H1 (cell line): ENCODE measurements at regions not wholly inside any gene's neighbourhood (a gene's known extent, or its start where the extent isn't known, plus 50 kb on each side); places are given as distances from the start of the nearest gene placed in this dataset.

Experiments used
- CTCF ChIA-PET: fragments of 300-600 bp; sonication (Branson Sonifier 250); formaldehyde crosslinking; loops from one replicate; lab custom pipeline; 2021; ENCODE audit not compliant: partially characterized antibody; lab: Charles Lee
- POLR2A ChIA-PET: fragments of 300-600 bp; sonication (Branson Sonifier 250); formaldehyde crosslinking; loops from one replicate; lab custom pipeline; 2021; ENCODE audit warnings: inconsistent platforms; ENCODE audit not compliant: partially characterized antibody; lab: Charles Lee
- DNase-seq, 2 experiments: peaks; one replicate each; pipeline versions ENCODE4 v3.0.0 to v3.0.0-alpha.2; 2010 to 2022; ENCODE audit warnings: low spot score in 2 of 2, low read depth in 1 of 2, mixed read lengths in 1 of 2
- FAIRE-seq: peaks from 2 replicates; lab custom pipeline; 2011; peaks lifted over from hg19 to GRCh38; lab: Jason Lieb, UNC
- H2AFZ ChIP-seq: 2 replicates; pipeline ENCODE4 v1.8.1; 2012; ENCODE audit warnings: low read length, inconsistent platforms
- H2AK5ac ChIP-seq: 2 replicates; pipeline ENCODE4 v1.6.1; 2013; ENCODE audit warnings: low read depth, low read length
- H2BK120ac ChIP-seq: replicated peaks from 2 replicates; pipeline ENCODE3; 2013; ENCODE audit warnings: low read depth, low read length, inconsistent platforms
- H2BK12ac ChIP-seq: 2 replicates; pipeline ENCODE4 v1.6.1; 2013; ENCODE audit warnings: low read depth, low read length
- H2BK15ac ChIP-seq: 2 replicates; pipeline ENCODE4 v1.6.1; 2013; ENCODE audit warnings: low read length
- H2BK20ac ChIP-seq: 2 replicates; pipeline ENCODE4 v1.6.1; 2013; ENCODE audit warnings: low read length
- H2BK5ac ChIP-seq: 2 replicates; pipeline ENCODE4 v1.6.1; 2013; ENCODE audit warnings: low read depth, low read length
- H3K14ac ChIP-seq: 2 replicates; pipeline ENCODE4 v1.6.1; 2013; ENCODE audit warnings: inconsistent platforms; ENCODE audit not compliant: insufficient read length
- H3K18ac ChIP-seq: 2 replicates; pipeline ENCODE4 v1.6.1; 2013; ENCODE audit warnings: low read length; ENCODE audit errors: extremely low read depth
- H3K23ac ChIP-seq: 2 replicates; pipeline ENCODE4 v1.6.1; 2013; ENCODE audit warnings: inconsistent platforms; ENCODE audit not compliant: insufficient read length
- H3K23me2 ChIP-seq: 2 replicates; pipeline ENCODE4 v1.6.1; 2013; ENCODE audit warnings: low read depth, low read length
- H3K27ac ChIP-seq: 2 replicates; pipeline ENCODE4 v1.6.1; 2011; ENCODE audit warnings: low read depth, low read length, inconsistent platforms
- H3K27me3 ChIP-seq, 4 experiments: replicated peaks in 1 of 4; 1 replicate in 1 of 4; 2 replicates in 3 of 4; pipeline versions ENCODE4 v1.6.1 to v1.8.1; 2011 to 2013; ENCODE audit warnings: low read length in 3 of 4, mild to moderate bottlenecking in 3 of 4, inconsistent platforms in 2 of 4, mixed read lengths in 2 of 4, moderate library complexity in 1 of 4; ENCODE audit not compliant: control insufficient read depth in 3 of 4, insufficient read depth in 3 of 4; ENCODE audit errors: extremely low read depth in 1 of 4
- H3K36me3 ChIP-seq, 4 experiments: 2 replicates each; pipeline versions ENCODE4 v1.6.1 to v1.8.1; 2011 to 2013; ENCODE audit warnings: mild to moderate bottlenecking in 4 of 4, low read length in 3 of 4, moderate library complexity in 2 of 4, control low read depth in 1 of 4, inconsistent platforms in 1 of 4; ENCODE audit not compliant: insufficient read depth in 4 of 4, control insufficient read depth in 2 of 4
- H3K4ac ChIP-seq: replicated peaks from 2 replicates; pipeline ENCODE3; 2013; ENCODE audit warnings: low read length, low read depth, mixed read lengths, inconsistent platforms; ENCODE audit not compliant: insufficient read length
- H3K4me1 ChIP-seq, 4 experiments: replicated peaks in 1 of 4; 1 replicate in 1 of 4; 2 replicates in 3 of 4; pipeline versions ENCODE4 v1.6.1 to v1.8.1; 2011 to 2013; ENCODE audit warnings: low read length in 3 of 4, inconsistent platforms in 2 of 4, mixed read lengths in 1 of 4; ENCODE audit not compliant: insufficient read depth in 4 of 4, control insufficient read depth in 3 of 4
- H3K4me2 ChIP-seq, 2 experiments: 2 replicates each; pipeline versions ENCODE4 v1.6.1 to v1.8.1; 2011 to 2013; ENCODE audit warnings: low read depth in 2 of 2, low read length in 2 of 2, control low read depth in 1 of 2, inconsistent platforms in 1 of 2, mild to moderate bottlenecking in 1 of 2; ENCODE audit not compliant: insufficient read depth in 1 of 2
- H3K4me3 ChIP-seq, 4 experiments: fragments of 200-600, 300-600 bp in 1 of 4; sonication (generic), shearing (Covaris generic), sonication (Bioruptor Twin) in 1 of 4; 2 replicates each; pipeline versions ENCODE4 v1.5.1 to v1.8.1; 2011 to 2016; ENCODE audit warnings: low read length in 4 of 4, low read depth in 3 of 4, control low read depth in 2 of 4, inconsistent platforms in 2 of 4, mild to moderate bottlenecking in 2 of 4, mixed read lengths in 1 of 4, moderate library complexity in 1 of 4; ENCODE audit not compliant: insufficient read depth in 2 of 4; ENCODE audit errors: extremely low read depth in 1 of 4
- H3K56ac ChIP-seq: replicated peaks from 2 replicates; pipeline ENCODE3; 2013; ENCODE audit warnings: low read depth, mild to moderate bottlenecking, mixed read lengths, low read length, inconsistent platforms; ENCODE audit not compliant: insufficient read length
- H3K79me1 ChIP-seq: 2 replicates; pipeline ENCODE4 v1.6.1; 2013; ENCODE audit warnings: low read depth, low read length, control low read depth
- H3K79me2 ChIP-seq, 2 experiments: 2 replicates each; pipeline versions ENCODE4 v1.6.1 to v1.8.1; 2012 to 2013; ENCODE audit warnings: low read length in 2 of 2, mild to moderate bottlenecking in 2 of 2, inconsistent platforms in 1 of 2; ENCODE audit not compliant: insufficient read depth in 2 of 2, control insufficient read depth in 1 of 2
- H3K9ac ChIP-seq, 4 experiments: replicated peaks in 1 of 4; 1 replicate in 1 of 4; 2 replicates in 3 of 4; pipeline versions ENCODE4 v1.6.1 to v1.8.1; 2011 to 2013; ENCODE audit warnings: low read depth in 3 of 4, low read length in 3 of 4, control low read depth in 2 of 4, mild to moderate bottlenecking in 2 of 4, moderate library complexity in 2 of 4, inconsistent platforms in 1 of 4; ENCODE audit errors: extremely low read depth in 1 of 4
- H3K9me3 ChIP-seq, 2 experiments: 2 replicates each; pipeline versions ENCODE4 v1.6.1 to v1.8.1; 2012 to 2013; ENCODE audit warnings: mild to moderate bottlenecking in 2 of 2, moderate library complexity in 2 of 2, control low read depth in 1 of 2, inconsistent platforms in 1 of 2, low read depth in 1 of 2, low read length in 1 of 2, mixed read lengths in 1 of 2; ENCODE audit not compliant: insufficient read depth in 2 of 2
- H4K20me1 ChIP-seq, 2 experiments: replicated peaks in 1 of 2; 2 replicates each; pipeline versions ENCODE3 to v1.8.1; 2011 to 2013; ENCODE audit warnings: inconsistent platforms in 2 of 2, low read length in 2 of 2, mild to moderate bottlenecking in 1 of 2; ENCODE audit not compliant: insufficient read depth in 2 of 2, control insufficient read depth in 1 of 2
- H4K5ac ChIP-seq: 2 replicates; pipeline ENCODE4 v1.6.1; 2013; ENCODE audit warnings: low read length, low read depth, mixed read lengths, inconsistent platforms; ENCODE audit not compliant: insufficient read length
- H4K8ac ChIP-seq: 2 replicates; pipeline ENCODE4 v1.8.0; 2013; ENCODE audit warnings: mild to moderate bottlenecking, moderate library complexity, low read length, inconsistent platforms; ENCODE audit not compliant: insufficient read depth; ENCODE audit errors: extremely low read depth
- H4K91ac ChIP-seq: replicated peaks from 2 replicates; pipeline ENCODE3; 2013; ENCODE audit warnings: low read length, mixed read lengths, inconsistent platforms; ENCODE audit not compliant: insufficient read length
- FOSL1 ChIP-seq: IDR thresholded peaks from 2 replicates; pipeline ENCODE4 v1.6.1; 2011; ENCODE audit warnings: mild to moderate bottlenecking, low read depth, low read length, moderate library complexity; ENCODE audit not compliant: insufficient read depth
- JUN ChIP-seq: IDR thresholded peaks from 2 replicates; pipeline ENCODE4 v1.6.1; 2011; ENCODE audit warnings: low read depth, mild to moderate bottlenecking, improper control_type of control experiment, low read length
- SUZ12 ChIP-seq: fragments of 200-600 bp; sonication (generic); IDR thresholded peaks from 2 replicates; pipeline ENCODE4 v1.6.1; 2012; ENCODE audit warnings: mild to moderate bottlenecking, inconsistent platforms, low read length, moderate library complexity, mixed read lengths
- WGBS, 2 experiments: shearing (Covaris generic) in 1 of 2; methylation state at CpG; one replicate each; pipeline versions ENCODE4 v1.1.6 to v1.1.7; 2013 to 2015; ENCODE audit warnings: low lambda C conversion rate in 2 of 2, mixed read lengths in 2 of 2, inconsistent platforms in 1 of 2, low coverage in 1 of 2, missing lambda C conversion rate in 1 of 2; ENCODE audit not compliant: insufficient replicate concordance in 2 of 2, insufficient coverage in 1 of 2, insufficient read length in 1 of 2; ENCODE audit errors: extremely low coverage in 1 of 2, missing lambda C conversion rate in 1 of 2; 5-methylcytosine and 5-hydroxymethylcytosine counted together
- TF ChIP-seq, protein P1 (sequence below): IDR thresholded peaks from 2 replicates; pipeline ENCODE4 v1.6.1; 2012; ENCODE audit warnings: inconsistent platforms

DNA sequence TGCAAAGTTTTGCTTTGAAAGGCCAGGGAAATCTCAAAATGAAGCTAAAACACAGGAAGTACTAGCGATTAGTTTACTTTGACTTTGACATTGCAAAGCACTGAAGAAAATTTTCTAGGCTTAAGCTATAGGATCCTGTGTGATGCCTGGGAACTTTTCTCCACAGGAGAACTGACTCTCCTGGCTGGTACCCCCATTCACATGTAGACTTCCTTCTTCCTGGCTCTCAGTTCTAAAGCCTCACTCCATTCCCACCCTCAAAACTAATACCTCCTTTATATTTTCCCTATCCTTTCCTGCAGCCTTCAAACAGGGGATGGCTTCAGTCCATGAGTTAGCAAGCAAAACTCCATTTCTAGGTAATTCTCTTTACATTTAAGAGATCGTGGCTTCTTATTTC, 189.5 kb downstream of the SLITRK1 start:
- Histone ChIP-seq H4K20me1 (no peaks in the 10 kb centered on the region), H3K36me3 (no peaks in the 10 kb centered on the region), H3K18ac (no peak overlapping the region; the same call in 1 of the 2 replicates), H2AFZ (no peak overlapping the region), H3K79me1 (no peaks in the 10 kb centered on the region), H3K56ac (no peak overlapping the region), H2BK15ac (no peak overlapping the region), H3K79me2 (no peaks in the 10 kb centered on the region), H4K8ac (no peak overlapping the region), H3K14ac (no peak overlapping the region), H3K4me1 (no peaks in the 10 kb centered on the region), H3K4ac (no peak overlapping the region), H2BK5ac (no peak overlapping the region), H4K91ac (no peak overlapping the region), H3K4me3 (no peak overlapping the region), H3K27me3 (no peaks in the 10 kb centered on the region), H3K23me2 (no peaks in the 10 kb centered on the region; the same call in 1 of the 2 replicates), H2BK20ac (no peak overlapping the region), H3K23ac (no peak overlapping the region), H2BK12ac (no peak overlapping the region), H3K9ac (no peak overlapping the region), H2BK120ac (no peak overlapping the region), H4K5ac (no peak overlapping the region), H3K4me2 (no peak overlapping the region), H3K9me3 (no peaks in the 10 kb centered on the region), H3K27ac (no peak overlapping the region), H2AK5ac (no peak overlapping the region)
- DNase-seq (no peak), FAIRE-seq (no peak)
- ChIA-PET CTCF (no interaction called here), POLR2A (no interaction called here)
- WGBS, 2 experiments: 91% methylated on average over 2 of the region's 2 CpGs; no CpG with 5 or more reads in 1 of the 2 experiments
- TF ChIP-seq JUN (no peak), SUZ12 (no peak), FOSL1 (no peak)
- TF ChIP-seq, protein P1, sequence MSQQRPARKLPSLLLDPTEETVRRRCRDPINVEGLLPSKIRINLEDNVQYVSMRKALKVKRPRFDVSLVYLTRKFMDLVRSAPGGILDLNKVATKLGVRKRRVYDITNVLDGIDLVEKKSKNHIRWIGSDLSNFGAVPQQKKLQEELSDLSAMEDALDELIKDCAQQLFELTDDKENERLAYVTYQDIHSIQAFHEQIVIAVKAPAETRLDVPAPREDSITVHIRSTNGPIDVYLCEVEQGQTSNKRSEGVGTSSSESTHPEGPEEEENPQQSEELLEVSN: no peak
